HL-60 (cell line): ENCODE measurements at regions not wholly inside any gene's neighbourhood (a gene's known extent, or its start where the extent isn't known, plus 50 kb on each side); places are given as distances from the start of the nearest gene placed in this dataset.

Experiments
- CTCF ChIP-seq: IDR thresholded peaks from one replicate; pipeline ENCODE4 v1.5.1; 2011; ENCODE audit warnings: low read length, control low read depth, inconsistent platforms; ENCODE audit not compliant: insufficient read depth
- SPI1 ChIP-seq: IDR thresholded peaks from 2 replicates; pipeline ENCODE4 v1.6.1; 2012; ENCODE audit warnings: low read depth, mild to moderate bottlenecking, borderline replicate concordance
- TF ChIP-seq, protein P1 (sequence below): IDR thresholded peaks from 2 replicates; pipeline ENCODE4 v1.6.1; 2012; ENCODE audit warnings: low read depth; ENCODE audit not compliant: insufficient replicate concordance

- TF ChIP-seq CTCF (no peak), SPI1 (no peak)
- TF ChIP-seq, protein P1, sequence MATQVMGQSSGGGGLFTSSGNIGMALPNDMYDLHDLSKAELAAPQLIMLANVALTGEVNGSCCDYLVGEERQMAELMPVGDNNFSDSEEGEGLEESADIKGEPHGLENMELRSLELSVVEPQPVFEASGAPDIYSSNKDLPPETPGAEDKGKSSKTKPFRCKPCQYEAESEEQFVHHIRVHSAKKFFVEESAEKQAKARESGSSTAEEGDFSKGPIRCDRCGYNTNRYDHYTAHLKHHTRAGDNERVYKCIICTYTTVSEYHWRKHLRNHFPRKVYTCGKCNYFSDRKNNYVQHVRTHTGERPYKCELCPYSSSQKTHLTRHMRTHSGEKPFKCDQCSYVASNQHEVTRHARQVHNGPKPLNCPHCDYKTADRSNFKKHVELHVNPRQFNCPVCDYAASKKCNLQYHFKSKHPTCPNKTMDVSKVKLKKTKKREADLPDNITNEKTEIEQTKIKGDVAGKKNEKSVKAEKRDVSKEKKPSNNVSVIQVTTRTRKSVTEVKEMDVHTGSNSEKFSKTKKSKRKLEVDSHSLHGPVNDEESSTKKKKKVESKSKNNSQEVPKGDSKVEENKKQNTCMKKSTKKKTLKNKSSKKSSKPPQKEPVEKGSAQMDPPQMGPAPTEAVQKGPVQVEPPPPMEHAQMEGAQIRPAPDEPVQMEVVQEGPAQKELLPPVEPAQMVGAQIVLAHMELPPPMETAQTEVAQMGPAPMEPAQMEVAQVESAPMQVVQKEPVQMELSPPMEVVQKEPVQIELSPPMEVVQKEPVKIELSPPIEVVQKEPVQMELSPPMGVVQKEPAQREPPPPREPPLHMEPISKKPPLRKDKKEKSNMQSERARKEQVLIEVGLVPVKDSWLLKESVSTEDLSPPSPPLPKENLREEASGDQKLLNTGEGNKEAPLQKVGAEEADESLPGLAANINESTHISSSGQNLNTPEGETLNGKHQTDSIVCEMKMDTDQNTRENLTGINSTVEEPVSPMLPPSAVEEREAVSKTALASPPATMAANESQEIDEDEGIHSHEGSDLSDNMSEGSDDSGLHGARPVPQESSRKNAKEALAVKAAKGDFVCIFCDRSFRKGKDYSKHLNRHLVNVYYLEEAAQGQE, result no peak
These were observed 144.0 kb upstream of the OBI1 start for GRCh38 chr13:78802912-78803311.
